Left renal cortex interstitium (tissue), 4 donors: ENCODE measurements at regions not wholly inside any gene's neighbourhood (a gene's known extent, or its start where the extent isn't known, plus 50 kb on each side); places are given as distances from the start of the nearest gene placed in this dataset.

Source experiments
- DNase-seq, 4 donors: peaks; one replicate each; pipeline ENCODE4 v3.0.0-alpha.2; 2013; ENCODE audit warnings: low read depth in 4 of 4, low spot score in 2 of 4, missing footprints in 1 of 4

DNA sequence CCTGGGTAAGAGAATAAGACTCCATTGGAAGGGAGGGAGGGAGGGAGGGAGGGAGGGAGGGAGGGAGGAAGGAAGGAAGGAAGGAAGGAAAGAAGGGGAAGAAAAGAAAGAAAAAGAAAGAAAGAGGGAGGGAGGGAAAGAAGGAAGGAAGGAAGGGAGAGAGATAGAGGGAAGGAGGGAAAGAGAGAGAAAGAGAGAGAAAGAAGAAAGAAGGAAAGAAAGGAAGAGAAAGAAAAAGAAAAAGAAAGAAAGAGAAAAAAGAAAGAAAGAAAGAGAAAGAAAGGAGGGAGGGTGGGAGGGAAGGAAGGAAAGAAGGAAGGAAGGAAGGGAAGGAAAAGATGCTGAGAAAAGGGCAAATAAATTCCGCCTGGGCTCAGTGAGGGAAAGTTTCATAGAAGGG is 74.7 kb upstream of the IFNAR2 start:
- DNase-seq: no peak

DNA sequence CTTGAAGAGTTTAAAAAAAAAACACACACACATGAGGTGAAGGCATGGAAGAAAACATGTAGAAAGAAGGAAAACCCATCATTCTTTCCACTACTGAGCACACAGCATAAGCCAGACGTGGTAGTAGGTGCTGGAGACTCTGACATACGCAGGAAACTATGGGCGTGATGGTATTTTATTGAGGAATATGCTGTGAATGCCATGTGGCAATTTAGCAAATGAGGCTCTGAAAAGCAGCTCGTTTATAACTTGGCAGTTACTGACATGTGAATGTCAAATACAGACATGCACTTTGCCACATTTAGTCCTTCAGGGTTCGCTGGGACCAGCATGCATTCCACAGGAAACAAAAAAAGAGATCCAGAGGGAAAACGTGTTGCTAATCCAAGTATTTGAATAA is 74.3 kb upstream of the IFNAR2 start:
- DNase-seq: no peak

DNA sequence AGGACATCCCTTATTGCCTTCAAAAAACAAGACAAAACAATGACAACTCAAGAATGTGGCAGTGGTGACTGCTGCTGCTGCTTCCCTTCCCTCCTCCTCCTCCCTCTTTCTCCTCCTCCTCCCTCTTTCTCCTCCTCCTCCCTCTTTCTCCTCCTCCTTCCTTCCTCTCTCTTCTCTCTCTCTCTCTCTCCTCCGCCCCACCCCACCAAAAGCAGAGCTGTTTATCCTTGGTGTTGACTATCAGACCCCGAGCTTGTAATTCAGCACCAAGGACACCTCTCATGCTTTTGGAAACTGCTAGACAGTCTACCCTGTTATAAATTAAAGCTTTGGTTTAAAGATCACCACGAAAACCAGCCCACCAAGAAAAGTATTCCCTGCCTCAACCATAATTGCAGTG is 72.4 kb upstream of the IFNAR2 start:
- peak in 1 of 4 donors; percentile 25 for DNase-seq

DNA sequence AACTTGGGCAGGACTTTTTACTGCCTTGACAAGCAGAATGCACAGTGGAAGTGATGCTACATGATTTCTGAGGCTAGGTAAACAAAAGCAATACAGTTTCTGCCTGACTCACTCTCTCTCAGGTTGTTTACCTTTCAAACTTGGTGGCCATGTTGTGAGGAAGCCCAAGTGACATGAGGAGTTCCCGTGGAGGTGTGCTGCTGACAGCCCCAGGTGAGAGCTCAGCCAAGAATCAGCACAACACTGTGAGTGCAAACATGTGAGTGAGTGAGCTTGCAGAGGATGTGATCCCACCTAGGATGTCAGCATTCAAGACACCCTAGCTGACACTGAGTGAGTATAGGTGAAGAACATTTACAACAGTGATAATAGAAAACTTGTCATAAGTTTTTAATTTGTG is 71.1 kb upstream of the IFNAR2 start:
- DNase-seq: no peak

DNA sequence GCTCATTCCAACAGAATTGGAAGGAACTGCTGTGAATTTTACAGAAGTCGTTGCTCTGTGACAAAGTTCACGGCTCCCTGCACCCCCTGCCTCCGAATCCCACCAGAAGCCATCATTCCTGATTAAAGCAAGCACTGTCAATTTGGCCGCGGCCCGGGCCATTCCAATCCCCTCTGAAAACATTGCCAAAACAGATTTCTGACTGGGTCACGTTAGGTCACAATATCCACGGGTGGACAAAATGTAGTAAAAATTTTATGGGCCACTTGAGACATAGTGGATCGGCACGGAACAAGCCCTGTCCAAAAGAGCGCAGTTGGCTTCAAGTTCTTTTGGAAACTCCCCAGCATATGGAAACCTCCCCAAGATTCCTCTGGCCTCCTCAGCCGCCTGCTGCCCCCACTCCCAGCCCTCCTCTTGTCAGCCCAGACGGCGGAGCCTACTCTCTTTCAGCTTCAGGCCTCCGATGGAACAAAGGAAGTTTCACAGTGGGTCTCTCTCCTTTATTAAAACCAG is 67.2 kb upstream of the IFNAR2 start:
- peak; percentile 17 to 57 (median 34) for DNase-seq

DNA sequence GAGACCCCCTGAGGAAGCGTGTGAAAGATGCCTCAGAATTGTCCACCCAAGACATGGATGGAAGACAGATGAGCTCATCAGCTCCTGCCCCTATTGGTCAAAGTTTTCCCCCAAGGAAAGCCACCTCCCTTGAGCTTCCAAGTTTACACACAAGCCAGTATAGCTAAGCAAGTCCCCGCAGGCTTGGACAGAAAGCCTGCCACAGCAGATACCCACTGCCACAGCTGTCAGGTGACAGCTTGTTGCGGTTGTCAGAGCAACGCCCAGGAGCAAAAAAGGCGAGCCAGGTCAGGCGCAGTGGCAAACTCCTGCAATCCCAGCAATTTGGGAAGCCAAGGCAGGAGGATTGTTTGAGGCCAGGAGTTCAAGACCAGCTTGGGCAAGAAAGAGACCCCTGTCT is 60.9 kb upstream of the IFNAR2 start:
- no peak for DNase-seq

DNA sequence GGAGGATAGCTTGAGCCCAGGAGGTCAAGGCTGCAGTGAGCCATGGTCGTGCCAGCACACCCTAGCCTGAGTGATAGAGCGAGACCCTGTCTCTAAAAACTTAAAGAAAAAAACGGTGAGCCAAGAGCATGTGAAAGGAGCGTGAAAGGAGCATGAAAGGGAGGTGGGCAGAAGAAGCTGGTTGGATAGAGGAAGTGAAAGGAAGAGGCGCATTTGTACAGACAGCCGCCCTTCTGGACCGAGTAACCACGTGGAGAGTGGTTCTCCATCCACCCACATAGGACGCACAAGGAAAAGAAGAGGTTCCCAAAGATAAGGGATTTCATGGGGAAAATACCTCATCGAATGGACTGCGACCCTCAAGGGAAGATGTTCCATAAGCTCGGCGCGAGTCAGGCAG is 60.4 kb upstream of the IFNAR2 start:
- DNase-seq: no peak

DNA sequence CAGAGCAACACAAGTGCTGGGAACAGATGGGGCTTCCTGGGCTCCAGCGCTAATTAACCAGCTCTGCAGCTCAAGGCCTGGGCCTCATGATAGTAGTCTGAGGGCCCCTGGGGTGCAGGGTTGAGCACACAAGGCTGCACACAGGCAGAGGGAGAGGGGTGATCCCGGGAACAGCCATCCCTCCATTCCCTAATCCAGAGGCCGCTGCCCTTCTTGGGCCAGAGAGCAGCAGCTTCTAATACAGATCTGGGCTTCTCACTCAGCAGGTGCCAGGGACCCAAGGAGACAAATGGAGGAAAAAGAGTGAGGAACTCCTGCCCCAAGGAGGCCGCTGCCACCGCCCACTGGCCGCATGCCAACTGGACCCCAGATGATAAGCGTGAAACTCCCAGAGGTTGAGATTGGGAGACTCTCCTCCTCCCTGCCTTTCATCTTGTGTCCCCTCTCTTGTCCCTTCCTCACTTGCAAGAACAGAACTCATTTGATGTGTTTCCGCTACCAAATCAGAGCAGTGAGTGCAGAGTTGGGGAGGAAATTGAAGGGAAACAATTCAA is 58.0 kb upstream of the IFNAR2 start:
- DNase-seq: no peak

DNA sequence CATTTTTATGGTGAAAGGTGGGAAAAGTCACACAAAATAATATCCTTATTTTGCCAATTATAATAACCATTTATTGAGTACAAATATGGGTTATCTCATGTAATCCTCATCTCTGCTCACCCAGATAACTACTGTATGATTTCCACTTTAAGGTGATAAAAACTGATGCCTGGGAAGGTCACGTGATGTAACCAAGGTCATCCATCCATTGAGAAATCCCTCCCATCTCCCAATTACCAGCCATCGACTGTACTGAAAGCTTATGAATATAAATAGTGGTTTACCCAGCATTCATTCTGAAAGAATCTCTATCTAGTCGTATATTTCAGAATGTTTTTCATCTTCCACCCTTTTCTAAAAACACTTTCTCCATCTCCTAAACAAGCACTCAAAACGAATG is 55.0 kb upstream of the IFNAR2 start:
- DNase-seq: no peak
